OCI-LY7 (cell line): ENCODE measurements at regions not wholly inside any gene's neighbourhood (a gene's known extent, or its start where the extent isn't known, plus 50 kb on each side); places are given as distances from the start of the nearest gene placed in this dataset.

ENCODE experiments used
- CTCF ChIP-seq: fragments of 200-600 bp; sonication (generic); conservative IDR thresholded peaks from 2 replicates; pipeline ENCODE4 v1.5.1; 2014; ENCODE audit warnings: mild to moderate bottlenecking, antibody characterized with exemption, low read length, moderate library complexity, mixed read lengths
- EZH2phosphoT487 ChIP-seq: fragments of 200-600 bp; sonication (generic); IDR thresholded peaks from 2 replicates; pipeline ENCODE4 v1.6.1; 2018; ENCODE audit warnings: low read depth, borderline replicate concordance, mild to moderate bottlenecking, mixed run types, antibody characterized with exemption, low read length, moderate library complexity, mixed read lengths

DNA sequence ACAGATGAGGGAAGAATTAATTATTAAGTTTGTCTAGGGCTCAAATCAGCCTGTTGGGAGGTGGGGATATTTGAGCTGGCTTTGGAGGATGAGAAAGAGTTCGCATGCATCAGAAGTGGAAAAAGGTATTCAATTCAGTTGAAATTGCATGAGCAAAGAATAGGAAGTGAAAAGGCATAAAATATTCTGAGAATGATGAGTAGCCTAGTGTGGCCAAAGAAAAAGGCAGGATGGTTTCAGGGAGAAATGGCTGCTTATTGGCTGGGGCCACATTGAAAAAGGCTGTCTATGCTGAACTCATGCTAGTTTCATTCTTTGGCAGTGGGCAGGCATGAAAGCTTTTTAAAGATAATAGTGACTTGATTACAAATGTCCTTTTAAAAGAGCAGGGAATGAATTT, 235.4 kb upstream of the RIOK2 start:
- no peak for TF ChIP-seq EZH2phosphoT487
- no peak for TF ChIP-seq CTCF
